ENCODE measurements at regions not wholly inside any gene's neighbourhood (a gene's known extent, or its start where the extent isn't known, plus 50 kb on each side); places are given as distances from the start of the nearest gene placed in this dataset.

DNA sequence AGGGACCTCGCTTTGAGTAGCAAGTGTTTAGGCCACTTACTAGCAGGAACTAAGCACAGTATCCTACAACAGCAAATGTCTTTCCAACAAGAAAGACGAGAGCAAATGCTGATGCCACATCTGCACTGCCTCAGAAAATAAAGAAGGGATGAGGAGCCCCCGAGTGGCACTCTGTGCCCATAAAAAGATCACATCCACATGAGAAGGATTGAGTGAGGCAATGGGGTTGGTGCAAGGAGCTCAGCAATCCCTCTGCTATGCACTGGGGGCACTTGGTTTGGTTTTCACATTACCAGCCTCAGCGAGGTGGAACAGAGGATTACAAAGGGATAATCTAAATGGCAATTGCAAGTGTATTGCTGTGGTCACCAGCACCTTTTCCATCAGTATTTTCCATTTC lies 252.8 kb upstream of the SLC7A11 start:
- POLR2A ChIA-PET (ENCODE audit: unreplicated experiment), result no interaction called here
- no peaks in the 10 kb centered on the region for H3K9me3 ChIP-seq (ENCODE audit: low read length)
- no peaks in the 10 kb centered on the region for H3K27me3 ChIP-seq (ENCODE audit: low read length)
- H3K9me2 ChIP-seq (replicated peaks; ENCODE audit: low read length), result no peaks in the 10 kb centered on the region
- no peaks in the 10 kb centered on the region for H3K4me1 ChIP-seq (ENCODE audit: insufficient read depth, low read length)
- no TSS peak for BruUV-seq (replicated peaks)
- H3K79me2 ChIP-seq (ENCODE audit: low read length), result no peaks in the 10 kb centered on the region
- H3K4me2 ChIP-seq (ENCODE audit: low read length), result no peak overlapping the region
- H3K27ac ChIP-seq (ENCODE audit: low read length), result no peak overlapping the region
- DNase-seq (peak; percentile 48), ATAC-seq (peak; percentile 86)
- no peak overlapping the region for H3K9ac ChIP-seq (ENCODE audit: low read length)
- H3K4me3 ChIP-seq (ENCODE audit: low read length), result no peak overlapping the region
- H2AFZ ChIP-seq (ENCODE audit: low read length), result no peak overlapping the region
- no peaks in the 10 kb centered on the region for H3K36me3 ChIP-seq (ENCODE audit: low read depth, low read length)
- CTCF ChIA-PET, result interaction anchor here (1.0 kb wide), 1 partner anchor 459 kb away, joined by 3 read pairs; no protein-coding TSS in a partner anchor
- intact Hi-C loops (cut with micrococcal nuclease), result no loop called here
- no peak for TF ChIP-seq EZH2phosphoT487 (IDR thresholded peaks at IDR 0.05; ENCODE audit: borderline replicate concordance, low read length)
- TF ChIP-seq, protein P1, sequence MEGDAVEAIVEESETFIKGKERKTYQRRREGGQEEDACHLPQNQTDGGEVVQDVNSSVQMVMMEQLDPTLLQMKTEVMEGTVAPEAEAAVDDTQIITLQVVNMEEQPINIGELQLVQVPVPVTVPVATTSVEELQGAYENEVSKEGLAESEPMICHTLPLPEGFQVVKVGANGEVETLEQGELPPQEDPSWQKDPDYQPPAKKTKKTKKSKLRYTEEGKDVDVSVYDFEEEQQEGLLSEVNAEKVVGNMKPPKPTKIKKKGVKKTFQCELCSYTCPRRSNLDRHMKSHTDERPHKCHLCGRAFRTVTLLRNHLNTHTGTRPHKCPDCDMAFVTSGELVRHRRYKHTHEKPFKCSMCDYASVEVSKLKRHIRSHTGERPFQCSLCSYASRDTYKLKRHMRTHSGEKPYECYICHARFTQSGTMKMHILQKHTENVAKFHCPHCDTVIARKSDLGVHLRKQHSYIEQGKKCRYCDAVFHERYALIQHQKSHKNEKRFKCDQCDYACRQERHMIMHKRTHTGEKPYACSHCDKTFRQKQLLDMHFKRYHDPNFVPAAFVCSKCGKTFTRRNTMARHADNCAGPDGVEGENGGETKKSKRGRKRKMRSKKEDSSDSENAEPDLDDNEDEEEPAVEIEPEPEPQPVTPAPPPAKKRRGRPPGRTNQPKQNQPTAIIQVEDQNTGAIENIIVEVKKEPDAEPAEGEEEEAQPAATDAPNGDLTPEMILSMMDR (conservative IDR thresholded peaks at IDR 0.05; ENCODE audit: low read depth, low read length), result peak; percentile 51; the same call in 1 of the 2 replicates
- no peaks in the 10 kb centered on the region for H4K20me1 ChIP-seq (ENCODE audit: low read length)
- H3F3A ChIP-seq (ENCODE audit: low read length, unreplicated experiment), result no peaks in the 10 kb centered on the region

DNA sequence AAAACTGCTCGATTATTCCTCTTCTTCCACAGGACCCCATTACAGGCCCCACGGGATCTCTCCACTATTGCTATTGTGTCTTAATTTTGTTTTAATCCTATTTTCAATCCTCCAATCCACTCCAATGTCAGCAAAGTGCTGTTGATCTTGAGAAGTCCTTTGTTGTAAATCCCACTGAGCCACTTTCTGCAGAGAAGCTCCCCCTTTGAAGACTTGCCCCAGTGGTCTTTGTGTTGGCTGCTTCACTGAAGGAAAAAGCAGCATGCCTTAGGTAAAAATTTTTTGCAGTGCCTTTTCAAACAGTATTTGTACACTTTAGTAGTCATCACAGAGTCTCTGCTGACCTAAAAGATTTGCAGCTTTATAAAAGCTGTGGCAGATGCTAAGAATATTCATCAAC lies 252.0 kb upstream of the SLC7A11 start:
- Histone ChIP-seq H3K4me1 (ENCODE audit: insufficient read depth, low read length) (no peaks in the 10 kb centered on the region), H3K4me2 (ENCODE audit: low read length) (no peak overlapping the region), H4K20me1 (ENCODE audit: low read length) (no peaks in the 10 kb centered on the region), H3K36me3 (ENCODE audit: low read depth, low read length) (no peaks in the 10 kb centered on the region), H3K9me2 (replicated peaks; ENCODE audit: low read length) (no peaks in the 10 kb centered on the region), H3K27me3 (ENCODE audit: low read length) (no peaks in the 10 kb centered on the region), H3K79me2 (ENCODE audit: low read length) (no peaks in the 10 kb centered on the region), H3F3A (ENCODE audit: low read length, unreplicated experiment) (no peaks in the 10 kb centered on the region), H3K4me3 (ENCODE audit: low read length) (no peak overlapping the region), H2AFZ (ENCODE audit: low read length) (no peak overlapping the region), H3K9ac (ENCODE audit: low read length) (no peak overlapping the region), H3K9me3 (ENCODE audit: low read length) (no peaks in the 10 kb centered on the region), H3K27ac (ENCODE audit: low read length) (no peak overlapping the region)
- no peak for TF ChIP-seq EZH2phosphoT487 (IDR thresholded peaks at IDR 0.05; ENCODE audit: borderline replicate concordance, low read length)
- TF ChIP-seq, protein P1 (conservative IDR thresholded peaks at IDR 0.05; ENCODE audit: low read depth, low read length), result no peak
- TF ChIP-seq EZH2 (IDR thresholded peaks at IDR 0.05; ENCODE audit: low read length, unreplicated experiment), result no peak
- no TSS peak for BruUV-seq (replicated peaks)
- CTCF ChIA-PET, result no interaction called here
- ATAC-seq (no peak), DNase-seq (no peak)
- POLR2A ChIA-PET (ENCODE audit: unreplicated experiment), result no interaction called here
- intact Hi-C loops (cut with micrococcal nuclease), result no loop called here

DNA sequence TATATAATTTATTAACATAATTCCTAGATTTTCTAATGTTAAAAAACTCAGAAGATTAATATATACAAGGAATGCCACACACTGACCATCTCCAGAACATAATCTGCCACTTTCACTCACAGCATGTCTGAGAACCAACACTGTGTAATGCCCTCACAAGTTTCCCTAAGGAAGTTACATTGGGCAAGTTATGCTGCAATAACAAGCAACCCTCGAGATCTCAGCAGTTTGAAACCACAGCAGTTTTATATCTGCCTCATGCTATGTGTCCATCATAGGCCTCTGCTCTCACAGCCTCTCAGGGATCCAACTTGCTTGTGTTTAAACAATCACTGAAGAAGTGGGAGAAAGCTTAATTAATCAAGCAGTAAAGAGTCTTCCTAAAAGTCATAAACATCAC lies 250.0 kb upstream of the SLC7A11 start:
- Histone ChIP-seq H3K4me1 (ENCODE audit: insufficient read depth, low read length) (peaks cover 8% of the 10 kb centered on the region), H3F3A (ENCODE audit: low read length, unreplicated experiment) (no peaks in the 10 kb centered on the region), H3K27ac (ENCODE audit: low read length) (no peak overlapping the region), H3K36me3 (ENCODE audit: low read depth, low read length) (no peaks in the 10 kb centered on the region), H3K4me2 (ENCODE audit: low read length) (no peak overlapping the region), H2AFZ (ENCODE audit: low read length) (no peak overlapping the region), H3K4me3 (ENCODE audit: low read length) (no peak overlapping the region), H3K9me2 (replicated peaks; ENCODE audit: low read length) (no peaks in the 10 kb centered on the region), H4K20me1 (ENCODE audit: low read length) (no peaks in the 10 kb centered on the region), H3K79me2 (ENCODE audit: low read length) (no peaks in the 10 kb centered on the region), H3K9ac (ENCODE audit: low read length) (no peak overlapping the region), H3K27me3 (ENCODE audit: low read length) (no peaks in the 10 kb centered on the region), H3K9me3 (ENCODE audit: low read length) (no peaks in the 10 kb centered on the region)
- CTCF ChIA-PET, result no interaction called here
- intact Hi-C loops (cut with micrococcal nuclease), result no loop called here
- DNase-seq, result no peak
- no peak for ATAC-seq
- POLR2A ChIA-PET (ENCODE audit: unreplicated experiment), result interaction anchor here (0.8 kb wide), 1 partner anchor 292 kb away, joined by 3 read pairs; no protein-coding TSS in a partner anchor
- no peak for TF ChIP-seq EZH2 (IDR thresholded peaks at IDR 0.05; ENCODE audit: low read length, unreplicated experiment)
- TF ChIP-seq, protein P1 (conservative IDR thresholded peaks at IDR 0.05; ENCODE audit: low read depth, low read length), result no peak
- no peak for TF ChIP-seq EZH2phosphoT487 (IDR thresholded peaks at IDR 0.05; ENCODE audit: borderline replicate concordance, low read length)
- no TSS peak for BruUV-seq (replicated peaks)

Measured in PC-3 (cell line).